ENCODE measurements at regions not wholly inside any gene's neighbourhood (a gene's known extent, or its start where the extent isn't known, plus 50 kb on each side); places are given as distances from the start of the nearest gene placed in this dataset.

- TF ChIP-seq CBX3 (IDR thresholded peaks at IDR 0.05; ENCODE audit: low read depth), result peak; percentile 55; the same call in 1 of the 2 replicates
- TF ChIP-seq SIN3A (IDR thresholded peaks at IDR 0.05; ENCODE audit: low read depth), result no peak
- TF ChIP-seq POLR2AphosphoS5 (IDR thresholded peaks at IDR 0.05; ENCODE audit: low read depth, low read length), result no peak
- no peak for TF ChIP-seq ELF1 (IDR thresholded peaks at IDR 0.05; ENCODE audit: borderline replicate concordance, low read depth)
Measured at GRCh38 chr12:115691123-115691522, 586.4 kb downstream of the MED13L start (continued).

- POLR2A ChIA-PET, result no interaction called here
- Histone ChIP-seq H3K79me2 (ENCODE audit: insufficient read depth, low read length) (no peaks in the 10 kb centered on the region), H3K27ac (ENCODE audit: low read depth, low read length) (no peak overlapping the region), H3K9me3 (ENCODE audit: control insufficient read depth in 1 of 2, insufficient read depth in 1 of 2, low read depth in 1 of 2, low read length in 2 of 2) (no peaks in the 10 kb centered on the region), H3K4me2 (ENCODE audit: low read length) (no peak overlapping the region), H3K4me1 (ENCODE audit: control insufficient read depth in 1 of 2, insufficient read depth in 2 of 2, low read length in 2 of 2) (peaks cover 3 to 9% of the 10 kb centered on the region in 2 experiments; a peak in 3 of 4 replicates), H3K27me3 (ENCODE audit: insufficient read depth, low read length) (no peaks in the 10 kb centered on the region), H3K36me3 (ENCODE audit: control insufficient read depth in 1 of 2, insufficient read depth in 2 of 2, low read length in 2 of 2) (no peaks in the 10 kb centered on the region), H3K4me3 (replicated peaks in 1 of 2; ENCODE audit: low read depth in 1 of 2, low read length in 2 of 2) (no peak overlapping the region), H4K20me1 (ENCODE audit: insufficient read depth) (no peaks in the 10 kb centered on the region), H3K9me2 (ENCODE audit: insufficient read depth) (no peaks in the 10 kb centered on the region), H2AFZ (ENCODE audit: low read depth, low read length, poor library complexity, severe bottlenecking) (no peak overlapping the region), H3K9ac (ENCODE audit: low read length) (no peak overlapping the region)
- BruUV-seq (replicated peaks), result no TSS peak
- ATAC-seq (no peak), DNase-seq (ENCODE audit: low read depth, low spot score) (no peak)
- RAD21 ChIA-PET (ENCODE audit: low non-redundant PET in 1 of 2, low total read pairs in 2 of 2, uncharacterized antibody in 2 of 2, unreplicated experiment in 2 of 2), result no interaction called here
- intact Hi-C loops (cut with micrococcal nuclease), result no loop called here
- TF ChIP-seq EGR1 (IDR thresholded peaks at IDR 0.05; ENCODE audit: low read depth) (no peak), JUND (IDR thresholded peaks at IDR 0.05) (no peak), RAD21 (IDR thresholded peaks at IDR 0.05; ENCODE audit: low read depth) (no peak), YY1 (IDR thresholded peaks at IDR 0.05; ENCODE audit: extremely low read depth, insufficient replicate concordance, low read depth, low read length) (no peak), ZFX (IDR thresholded peaks at IDR 0.05) (no peak), ZBTB33 (IDR thresholded peaks at IDR 0.05; ENCODE audit: extremely low read depth, insufficient replicate concordance, low read length) (no peak), CBX3 (IDR thresholded peaks at IDR 0.05; ENCODE audit: low read depth) (no peak), FOSL1 (IDR thresholded peaks at IDR 0.05; ENCODE audit: low read depth) (no peak), EZH2 (IDR thresholded peaks at IDR 0.05) (no peak), CEBPB (IDR thresholded peaks at IDR 0.05; ENCODE audit: low read depth) (no peak), CTCF (IDR thresholded peaks at IDR 0.05 in 2 of 3, conservative IDR thresholded peaks at IDR 0.05 in 1 of 3; ENCODE audit: borderline replicate concordance in 1 of 3, insufficient read depth in 1 of 3, low read depth in 2 of 3, low read length in 2 of 3) (no peak), ATF3 (IDR thresholded peaks at IDR 0.05) (no peak), SIN3A (IDR thresholded peaks at IDR 0.05; ENCODE audit: low read depth) (no peak), ZNF274 (IDR thresholded peaks at IDR 0.05; ENCODE audit: low read depth, low read length) (no peak)
- CTCF ChIA-PET, result no interaction called here
Measured at GRCh38 chr12:115687094-115687493, 590.4 kb downstream of the MED13L start.

All from HCT116 (cell line).